Right lobe of liver (tissue), 4 donors: ENCODE measurements at regions not wholly inside any gene's neighbourhood (a gene's known extent, or its start where the extent isn't known, plus 50 kb on each side); places are given as distances from the start of the nearest gene placed in this dataset.

Source experiments
- POLR2A ChIP-seq: fragments of 450-650 bp; IDR thresholded peaks from one replicate; pipeline ENCODE4 v1.6.1; 2017; ENCODE audit warnings: antibody characterized with exemption, mild to moderate bottlenecking
- TF ChIP-seq, protein P1 (sequence below), 4 donors: fragments of 200-600 bp in 3 of 4; fragments of 450-650 bp in 1 of 4; IDR thresholded peaks; one replicate each; pipeline versions ENCODE4 v1.5.1 to v1.8.0; 2016 to 2022; ENCODE audit warnings: antibody characterized with exemption in 4 of 4, mild to moderate bottlenecking in 2 of 4
- donor health status: DM: no; HTN: no; CAD: no.
- donor health status: DM: no; HTN: no; CAD: no.
- donor health status: DM: no; HTN: yes; CAD: no.

GRCh38 chr21:28371713-28372112 is 621.0 kb downstream of the LTN1 start:
- TF ChIP-seq, protein P1, sequence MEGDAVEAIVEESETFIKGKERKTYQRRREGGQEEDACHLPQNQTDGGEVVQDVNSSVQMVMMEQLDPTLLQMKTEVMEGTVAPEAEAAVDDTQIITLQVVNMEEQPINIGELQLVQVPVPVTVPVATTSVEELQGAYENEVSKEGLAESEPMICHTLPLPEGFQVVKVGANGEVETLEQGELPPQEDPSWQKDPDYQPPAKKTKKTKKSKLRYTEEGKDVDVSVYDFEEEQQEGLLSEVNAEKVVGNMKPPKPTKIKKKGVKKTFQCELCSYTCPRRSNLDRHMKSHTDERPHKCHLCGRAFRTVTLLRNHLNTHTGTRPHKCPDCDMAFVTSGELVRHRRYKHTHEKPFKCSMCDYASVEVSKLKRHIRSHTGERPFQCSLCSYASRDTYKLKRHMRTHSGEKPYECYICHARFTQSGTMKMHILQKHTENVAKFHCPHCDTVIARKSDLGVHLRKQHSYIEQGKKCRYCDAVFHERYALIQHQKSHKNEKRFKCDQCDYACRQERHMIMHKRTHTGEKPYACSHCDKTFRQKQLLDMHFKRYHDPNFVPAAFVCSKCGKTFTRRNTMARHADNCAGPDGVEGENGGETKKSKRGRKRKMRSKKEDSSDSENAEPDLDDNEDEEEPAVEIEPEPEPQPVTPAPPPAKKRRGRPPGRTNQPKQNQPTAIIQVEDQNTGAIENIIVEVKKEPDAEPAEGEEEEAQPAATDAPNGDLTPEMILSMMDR (IDR thresholded peaks at IDR 0.05), result no peak
- no peak for TF ChIP-seq POLR2A
